AG20443 (cell line): ENCODE measurements at regions not wholly inside any gene's neighbourhood (a gene's known extent, or its start where the extent isn't known, plus 50 kb on each side); places are given as distances from the start of the nearest gene placed in this dataset.
"Not testable (repeated sequence)": the region's sequence is repeated elsewhere in the genome, so short reads cannot be mapped to it uniquely, and the experiment has no call there.

Experiments used
- DNase-seq: peaks from one replicate; pipeline ENCODE4 v3.0.0; 2012; ENCODE audit warnings: low spot score, mixed read lengths

GRCh38 chr18:27577752-27578151, 392.6 kb upstream of the CHST9 start:
- no peak for DNase-seq

GRCh38 chr18:27577265-27577664, 392.2 kb upstream of the CHST9 start:
- no peak for DNase-seq

GRCh38 chr18:27567434-27567833, 382.3 kb upstream of the CHST9 start:
- DNase-seq = no peak

GRCh38 chr18:27564066-27564465, 379.0 kb upstream of the CHST9 start:
- DNase-seq = no peak

GRCh38 chr18:27558388-27559155, 373.5 kb upstream of the CHST9 start:
- DNase-seq = no peak

- no peak for DNase-seq
Measured at GRCh38 chr18:27556741-27557140, 371.6 kb upstream of the CHST9 start.

GRCh38 chr18:27549335-27550039, 364.4 kb upstream of the CHST9 start:
- no peak for DNase-seq

GRCh38 chr18:27546991-27547390, 361.9 kb upstream of the CHST9 start:
- no peak for DNase-seq

GRCh38 chr18:27544206-27544605, 359.1 kb upstream of the CHST9 start:
- DNase-seq = no peak

- no peak for DNase-seq
Measured at GRCh38 chr18:27541293-27541692, 356.2 kb upstream of the CHST9 start.

- no peak for DNase-seq
Measured at GRCh38 chr18:27540111-27540510, 355.0 kb upstream of the CHST9 start.

- DNase-seq = no peak
Measured at GRCh38 chr18:27528925-27529521, 343.9 kb upstream of the CHST9 start.

GRCh38 chr18:27527856-27528255, 342.7 kb upstream of the CHST9 start:
- DNase-seq = no peak

GRCh38 chr18:27520401-27520800, 335.3 kb upstream of the CHST9 start:
- DNase-seq = no peak

- not testable (repeated sequence) for DNase-seq
Measured at GRCh38 chr18:27510036-27510633, 325.0 kb upstream of the CHST9 start.

GRCh38 chr18:27501671-27502070, 316.6 kb upstream of the CHST9 start:
- no peak for DNase-seq

- DNase-seq = no peak
Measured at GRCh38 chr18:27500531-27500930, 315.4 kb upstream of the CHST9 start.

GRCh38 chr18:27497246-27497645, 312.1 kb upstream of the CHST9 start:
- no peak for DNase-seq

- DNase-seq = no peak
Measured at GRCh38 chr18:27493182-27493581, 308.1 kb upstream of the CHST9 start.

GRCh38 chr18:27491772-27492171, 306.7 kb upstream of the CHST9 start:
- no peak for DNase-seq

- DNase-seq = no peak
Measured at GRCh38 chr18:27483276-27483675, 298.2 kb upstream of the CHST9 start.

GRCh38 chr18:27478459-27478858, 293.4 kb upstream of the CHST9 start:
- DNase-seq = no peak

- no peak for DNase-seq
Measured at GRCh38 chr18:27473318-27473717, 288.2 kb upstream of the CHST9 start.
